ENCODE measurements at regions not wholly inside any gene's neighbourhood (a gene's known extent, or its start where the extent isn't known, plus 50 kb on each side); places are given as distances from the start of the nearest gene placed in this dataset.
"Not testable (repeated sequence)": the region's sequence is repeated elsewhere in the genome, so short reads cannot be mapped to it uniquely, and the experiment has no call there.

GRCh38 chr15:69673291-69673881 lies 220.8 kb downstream of the RPLP1 start:
- ATAC-seq (no peak), DNase-seq (no peak)
- H3K4me1 ChIP-seq, result peaks cover 0 to 16% (median 0%) of the 10 kb centered on the region in 9 donors
- no peak overlapping the region for H3K4me3 ChIP-seq
- no peak overlapping the region for H3K27ac ChIP-seq
- intact Hi-C loops (cut with DNase I), result no loop called here
- no peaks in the 10 kb centered on the region for H3K36me3 ChIP-seq
- TF ChIP-seq CTCF (IDR thresholded peaks at IDR 0.05), result no peak
- H3K9me3 ChIP-seq, result no peaks in the 10 kb centered on the region
- H3K27me3 ChIP-seq, result peaks cover 0 to 43% (median 23%) of the 10 kb centered on the region in 7 donors
- 74 to 79% methylated on average over 11 of the region's 11 CpGs for WGBS, 2 donors

- Histone ChIP-seq H3K36me3 (no peaks in the 10 kb centered on the region), H3K9me3 (no peaks in the 10 kb centered on the region), H3K27me3 (peaks cover 0 to 51% (median 26%) of the 10 kb centered on the region in 7 donors), H3K4me1 (no peaks in the 10 kb centered on the region), H3K4me3 (no peak overlapping the region), H3K27ac (no peak overlapping the region)
- intact Hi-C loops (cut with DNase I), result loop anchor here in 1 of 10 donors (5.0 kb wide), 1 partner anchor 297 kb away; no protein-coding TSS in a partner anchor
- WGBS, 2 donors, result 33 to 54% methylated on average over 2 of the region's 2 CpGs
- no peak for DNase-seq
- no peak for ATAC-seq
- TF ChIP-seq CTCF (IDR thresholded peaks at IDR 0.05), result no peak
Observed at GRCh38 chr15:69675731-69676130, 223.1 kb downstream of the RPLP1 start.

GRCh38 chr15:69677403-69677802 lies 224.8 kb downstream of the RPLP1 start:
- Histone ChIP-seq H3K27me3 (peaks cover 0 to 46% (median 26%) of the 10 kb centered on the region in 7 donors), H3K36me3 (no peaks in the 10 kb centered on the region), H3K4me1 (no peaks in the 10 kb centered on the region), H3K4me3 (no peak overlapping the region), H3K9me3 (peaks cover 0 to 8% (median 3%) of the 10 kb centered on the region in 11 donors), H3K27ac (no peak overlapping the region)
- 57 to 67% methylated on average over 4 of the region's 4 CpGs for WGBS, 2 donors
- no peak for TF ChIP-seq CTCF (IDR thresholded peaks at IDR 0.05)
- intact Hi-C loops (cut with DNase I), result loop anchor here in 1 of 10 donors (5.0 kb wide), 1 partner anchor 295 kb away; no protein-coding TSS in a partner anchor
- ATAC-seq (no peak), DNase-seq (no peak)

- peaks cover 0 to 39% (median 26%) of the 10 kb centered on the region in 7 donors for H3K27me3 ChIP-seq
- no peak for TF ChIP-seq CTCF (IDR thresholded peaks at IDR 0.05)
- intact Hi-C loops (cut with DNase I), result loop anchor here in 1 of 10 donors (5.0 kb wide), 1 partner anchor 293 kb away; no protein-coding TSS in a partner anchor
- DNase-seq (no peak), ATAC-seq (no peak)
- no peak overlapping the region for H3K27ac ChIP-seq
- no peak overlapping the region for H3K4me3 ChIP-seq
- H3K4me1 ChIP-seq, result no peaks in the 10 kb centered on the region
- peaks cover 0 to 19% (median 8%) of the 10 kb centered on the region in 11 donors for H3K9me3 ChIP-seq
- WGBS, 2 donors, result 80 to 84% methylated on average over 9 of the region's 9 CpGs
- H3K36me3 ChIP-seq, result no peaks in the 10 kb centered on the region
Observed at GRCh38 chr15:69679623-69680228, 227.1 kb downstream of the RPLP1 start.

GRCh38 chr15:69684823-69685222 lies 232.2 kb downstream of the RPLP1 start:
- ATAC-seq; H3K36me3 ChIP-seq; H3K27ac ChIP-seq; H3K4me1 ChIP-seq; intact Hi-C loops (cut with DNase I); H3K4me3 ChIP-seq; DNase-seq: not testable (repeated sequence)
- H3K9me3 ChIP-seq, result peaks cover 0 to 43% (median 22%) of the 10 kb centered on the region in 11 donors
- H3K27me3 ChIP-seq, result peaks cover 0 to 32% (median 0%) of the 10 kb centered on the region in 7 donors
- WGBS, 2 donors, result 68 to 70% methylated on average over 4 of the region's 4 CpGs

Data from heart right ventricle (tissue), 16 donors.